ENCODE measurements at regions not wholly inside any gene's neighbourhood (a gene's known extent, or its start where the extent isn't known, plus 50 kb on each side); places are given as distances from the start of the nearest gene placed in this dataset.

DNA sequence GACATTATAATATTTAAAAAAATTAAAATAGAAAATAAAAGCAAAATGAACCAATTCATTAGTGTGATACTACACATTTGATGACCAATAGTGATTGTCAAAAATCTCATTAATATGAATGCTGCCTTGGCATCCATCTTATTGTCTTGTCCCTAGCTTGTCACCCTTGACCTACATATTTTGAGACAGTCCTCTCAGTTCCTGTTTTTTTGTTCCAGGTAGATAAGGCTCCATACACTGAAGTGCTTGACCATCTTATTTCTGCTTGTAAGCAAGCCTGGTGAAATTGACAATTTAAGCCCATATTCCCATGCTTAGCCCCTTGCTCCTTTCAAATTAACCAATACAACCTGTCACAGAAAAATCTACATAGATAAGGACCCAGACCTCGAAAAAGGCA is 534.0 kb upstream of the FMR1 start:
- TF ChIP-seq EZH2 (IDR thresholded peaks at IDR 0.05; ENCODE audit: low read depth, low read length, severe bottlenecking) (no peak), TBP (IDR thresholded peaks at IDR 0.05; ENCODE audit: low read depth, low read length) (no peak), CEBPB (IDR thresholded peaks at IDR 0.05; ENCODE audit: low read depth, low read length) (no peak), NANOG (IDR thresholded peaks at IDR 0.05; ENCODE audit: insufficient read depth, low read depth, low read length, poor library complexity, severe bottlenecking) (no peak), CHD1 (IDR thresholded peaks at IDR 0.05; ENCODE audit: low read depth, low read length) (no peak), USF2 (IDR thresholded peaks at IDR 0.05; ENCODE audit: low read length) (no peak), ZNF274 (IDR thresholded peaks at IDR 0.05; ENCODE audit: borderline replicate concordance, extremely low read depth, low read length) (no peak), EP300 (IDR thresholded peaks at IDR 0.05; ENCODE audit: borderline replicate concordance in 1 of 2, low read depth in 2 of 2, low read length in 2 of 2) (no peak), RFX5 (IDR thresholded peaks at IDR 0.05; ENCODE audit: borderline replicate concordance, low read depth, low read length) (no peak), ASH2L (IDR thresholded peaks at IDR 0.05; ENCODE audit: low read length) (no peak)
- TF ChIP-seq, protein P1, sequence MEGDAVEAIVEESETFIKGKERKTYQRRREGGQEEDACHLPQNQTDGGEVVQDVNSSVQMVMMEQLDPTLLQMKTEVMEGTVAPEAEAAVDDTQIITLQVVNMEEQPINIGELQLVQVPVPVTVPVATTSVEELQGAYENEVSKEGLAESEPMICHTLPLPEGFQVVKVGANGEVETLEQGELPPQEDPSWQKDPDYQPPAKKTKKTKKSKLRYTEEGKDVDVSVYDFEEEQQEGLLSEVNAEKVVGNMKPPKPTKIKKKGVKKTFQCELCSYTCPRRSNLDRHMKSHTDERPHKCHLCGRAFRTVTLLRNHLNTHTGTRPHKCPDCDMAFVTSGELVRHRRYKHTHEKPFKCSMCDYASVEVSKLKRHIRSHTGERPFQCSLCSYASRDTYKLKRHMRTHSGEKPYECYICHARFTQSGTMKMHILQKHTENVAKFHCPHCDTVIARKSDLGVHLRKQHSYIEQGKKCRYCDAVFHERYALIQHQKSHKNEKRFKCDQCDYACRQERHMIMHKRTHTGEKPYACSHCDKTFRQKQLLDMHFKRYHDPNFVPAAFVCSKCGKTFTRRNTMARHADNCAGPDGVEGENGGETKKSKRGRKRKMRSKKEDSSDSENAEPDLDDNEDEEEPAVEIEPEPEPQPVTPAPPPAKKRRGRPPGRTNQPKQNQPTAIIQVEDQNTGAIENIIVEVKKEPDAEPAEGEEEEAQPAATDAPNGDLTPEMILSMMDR (IDR thresholded peaks at IDR 0.05; ENCODE audit: control extremely low read depth in 1 of 3, insufficient read depth in 1 of 3, low read depth in 1 of 3, low read length in 3 of 3) = no peak
- TF ChIP-seq, protein P2, sequence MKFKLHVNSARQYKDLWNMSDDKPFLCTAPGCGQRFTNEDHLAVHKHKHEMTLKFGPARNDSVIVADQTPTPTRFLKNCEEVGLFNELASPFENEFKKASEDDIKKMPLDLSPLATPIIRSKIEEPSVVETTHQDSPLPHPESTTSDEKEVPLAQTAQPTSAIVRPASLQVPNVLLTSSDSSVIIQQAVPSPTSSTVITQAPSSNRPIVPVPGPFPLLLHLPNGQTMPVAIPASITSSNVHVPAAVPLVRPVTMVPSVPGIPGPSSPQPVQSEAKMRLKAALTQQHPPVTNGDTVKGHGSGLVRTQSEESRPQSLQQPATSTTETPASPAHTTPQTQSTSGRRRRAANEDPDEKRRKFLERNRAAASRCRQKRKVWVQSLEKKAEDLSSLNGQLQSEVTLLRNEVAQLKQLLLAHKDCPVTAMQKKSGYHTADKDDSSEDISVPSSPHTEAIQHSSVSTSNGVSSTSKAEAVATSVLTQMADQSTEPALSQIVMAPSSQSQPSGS (IDR thresholded peaks at IDR 0.05; ENCODE audit: low read length) = no peak

All from H1 (cell line).